ENCODE measurements at regions not wholly inside any gene's neighbourhood (a gene's known extent, or its start where the extent isn't known, plus 50 kb on each side); places are given as distances from the start of the nearest gene placed in this dataset.

GRCh38 chr12:60836651-60837050 lies 1240.8 kb downstream of the SLC16A7 start:
- TF ChIP-seq CTCF (IDR thresholded peaks at IDR 0.05; ENCODE audit: insufficient read depth, low read length, poor library complexity, severe bottlenecking): no peak
- H3K36me3 ChIP-seq (ENCODE audit: control insufficient read depth, insufficient read depth, low read length): no peaks in the 10 kb centered on the region
- no peak overlapping the region for H3K4me3 ChIP-seq (ENCODE audit: low read depth, low read length)
- no peak for DNase-seq (ENCODE audit: low read depth)
- H3K27me3 ChIP-seq (ENCODE audit: control insufficient read depth, insufficient read depth, low read length): no peaks in the 10 kb centered on the region

GRCh38 chr12:60842181-60842580 lies 1246.4 kb downstream of the SLC16A7 start:
- no peak for TF ChIP-seq CTCF (IDR thresholded peaks at IDR 0.05; ENCODE audit: insufficient read depth, low read length, poor library complexity, severe bottlenecking)
- Histone ChIP-seq H3K4me3 (ENCODE audit: low read depth, low read length) (no peak overlapping the region), H3K36me3 (ENCODE audit: control insufficient read depth, insufficient read depth, low read length) (no peaks in the 10 kb centered on the region), H3K27me3 (ENCODE audit: control insufficient read depth, insufficient read depth, low read length) (no peaks in the 10 kb centered on the region)
- DNase-seq (ENCODE audit: low read depth): no peak

GRCh38 chr12:60844101-60844500 lies 1248.3 kb downstream of the SLC16A7 start:
- no peak for DNase-seq (ENCODE audit: low read depth)
- Histone ChIP-seq H3K4me3 (ENCODE audit: low read depth, low read length) (no peak overlapping the region), H3K27me3 (ENCODE audit: control insufficient read depth, insufficient read depth, low read length) (no peaks in the 10 kb centered on the region), H3K36me3 (ENCODE audit: control insufficient read depth, insufficient read depth, low read length) (no peaks in the 10 kb centered on the region)
- TF ChIP-seq CTCF (IDR thresholded peaks at IDR 0.05; ENCODE audit: insufficient read depth, low read length, poor library complexity, severe bottlenecking): no peak

GRCh38 chr12:60844875-60845274 lies 1249.0 kb downstream of the SLC16A7 start:
- H3K4me3 ChIP-seq (ENCODE audit: low read depth, low read length): no peak overlapping the region
- TF ChIP-seq CTCF (IDR thresholded peaks at IDR 0.05; ENCODE audit: insufficient read depth, low read length, poor library complexity, severe bottlenecking): no peak
- no peak for DNase-seq (ENCODE audit: low read depth)

GRCh38 chr12:60845696-60846095 lies 1249.9 kb downstream of the SLC16A7 start:
- Histone ChIP-seq H3K36me3 (ENCODE audit: control insufficient read depth, insufficient read depth, low read length) (no peaks in the 10 kb centered on the region), H3K27me3 (ENCODE audit: control insufficient read depth, insufficient read depth, low read length) (no peaks in the 10 kb centered on the region), H3K4me3 (ENCODE audit: low read depth, low read length) (no peak overlapping the region)
- TF ChIP-seq CTCF (IDR thresholded peaks at IDR 0.05; ENCODE audit: insufficient read depth, low read length, poor library complexity, severe bottlenecking): no peak
- DNase-seq (ENCODE audit: low read depth): no peak

More at GRCh38 chr12:60844875-60845274, 1249.0 kb downstream of the SLC16A7 start:
- Histone ChIP-seq H3K27me3 (ENCODE audit: control insufficient read depth, insufficient read depth, low read length) (no peaks in the 10 kb centered on the region), H3K36me3 (ENCODE audit: control insufficient read depth, insufficient read depth, low read length) (no peaks in the 10 kb centered on the region)

- DNase-seq (ENCODE audit: low read depth): no peak
- no peak for TF ChIP-seq CTCF (IDR thresholded peaks at IDR 0.05; ENCODE audit: insufficient read depth, low read length, poor library complexity, severe bottlenecking)
- Histone ChIP-seq H3K4me3 (ENCODE audit: low read depth, low read length) (no peak overlapping the region), H3K36me3 (ENCODE audit: control insufficient read depth, insufficient read depth, low read length) (no peaks in the 10 kb centered on the region), H3K27me3 (ENCODE audit: control insufficient read depth, insufficient read depth, low read length) (no peaks in the 10 kb centered on the region)
Measured at GRCh38 chr12:60847281-60847680, 1251.5 kb downstream of the SLC16A7 start.

Measured in kidney epithelial cell (primary cell).